Fibroblast of lung (primary cell): ENCODE measurements at regions not wholly inside any gene's neighbourhood (a gene's known extent, or its start where the extent isn't known, plus 50 kb on each side); places are given as distances from the start of the nearest gene placed in this dataset.

Source experiments
- DNase-seq, 2 donors: peaks; one replicate each; pipeline versions ENCODE4 v3.0.0 to v3.0.0-alpha.2; 2010; ENCODE audit warnings: low read depth in 2 of 2
- H2AFZ ChIP-seq: 2 replicates; pipeline ENCODE4 v1.5.1; 2012; ENCODE audit warnings: low read length, control low read depth, inconsistent platforms
- H3K27ac ChIP-seq: 2 replicates; pipeline ENCODE4 v1.5.1; 2011; ENCODE audit warnings: low read length, control low read depth; ENCODE audit not compliant: insufficient read depth
- H3K27me3 ChIP-seq: 2 replicates; pipeline ENCODE4 v1.5.1; 2011; ENCODE audit warnings: mild to moderate bottlenecking, low read length; ENCODE audit not compliant: control insufficient read depth, insufficient read depth
- H3K36me3 ChIP-seq: 2 replicates; pipeline ENCODE4 v1.5.1; 2011; ENCODE audit warnings: low read length; ENCODE audit not compliant: control insufficient read depth, insufficient read depth
- H3K4me1 ChIP-seq: 2 replicates; pipeline ENCODE4 v1.5.1; 2011; ENCODE audit warnings: low read length; ENCODE audit not compliant: control insufficient read depth, insufficient read depth; ENCODE audit errors: extremely low read depth
- H3K4me2 ChIP-seq: 2 replicates; pipeline ENCODE4 v1.5.1; 2011; ENCODE audit warnings: low read length, control low read depth; ENCODE audit not compliant: insufficient read depth; ENCODE audit errors: extremely low read depth
- H3K4me3 ChIP-seq, 4 experiments: fragments of 200-600 bp in 1 of 4; sonication (generic) in 1 of 4; replicated peaks in 1 of 4; 2 replicates each; pipeline ENCODE4 v1.5.1; 2011 to 2016; ENCODE audit warnings: low read length in 4 of 4, low read depth in 3 of 4, mild to moderate bottlenecking in 3 of 4, control low read depth in 2 of 4, inconsistent platforms in 1 of 4, mixed read lengths in 1 of 4; ENCODE audit not compliant: insufficient read depth in 1 of 4; ENCODE audit errors: control extremely low read depth in 1 of 4
- H3K79me2 ChIP-seq: 2 replicates; pipeline ENCODE4 v1.5.1; 2012; ENCODE audit warnings: mild to moderate bottlenecking, low read length, inconsistent platforms; ENCODE audit not compliant: control insufficient read depth, insufficient read depth
- H3K9ac ChIP-seq: 2 replicates; pipeline ENCODE4 v1.5.1; 2011; ENCODE audit warnings: mild to moderate bottlenecking, low read length, control low read depth; ENCODE audit not compliant: insufficient read depth
- H3K9me3 ChIP-seq: 2 replicates; pipeline ENCODE4 v1.5.1; 2012; ENCODE audit warnings: low read depth, low read length; ENCODE audit not compliant: control insufficient read depth, insufficient read depth
- H4K20me1 ChIP-seq: 2 replicates; pipeline ENCODE4 v1.5.1; 2011; ENCODE audit warnings: low read length; ENCODE audit not compliant: control insufficient read depth, insufficient read depth; ENCODE audit errors: extremely low read depth
- CTCF ChIP-seq, 2 donors: IDR thresholded peaks in 1 of 2; conservative IDR thresholded peaks in 1 of 2; 1 replicate in 1 of 2; 2 replicates in 1 of 2; pipeline ENCODE4 v1.5.1; 2011 to 2012; ENCODE audit warnings: low read length in 2 of 2, control low read depth in 1 of 2, inconsistent platforms in 1 of 2, low read depth in 1 of 2, mild to moderate bottlenecking in 1 of 2
- EZH2 ChIP-seq: IDR thresholded peaks from 2 replicates; pipeline ENCODE4 v1.5.1; 2012; ENCODE audit warnings: low read length, control low read depth, mild to moderate bottlenecking; ENCODE audit errors: missing control alignments

DNA sequence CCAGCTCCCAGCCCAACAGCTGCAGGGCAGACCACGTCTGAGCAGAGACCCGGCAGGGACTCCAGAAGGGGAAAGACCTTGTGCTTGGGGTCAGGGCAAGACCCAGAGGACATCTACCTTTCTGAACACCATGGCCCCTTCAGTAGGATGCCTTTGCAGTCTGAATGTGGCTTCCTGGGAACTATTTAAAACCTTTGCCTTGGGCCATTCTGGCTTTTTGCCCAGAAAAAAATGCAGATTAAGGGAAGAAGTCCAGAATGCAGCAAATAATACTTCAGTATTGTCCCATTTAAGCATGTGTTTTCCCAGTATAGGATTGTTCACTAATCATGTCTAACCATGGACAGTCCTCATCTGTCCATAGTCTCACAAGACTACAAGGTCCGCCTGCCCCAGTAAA is 67.5 kb upstream of the ERCC6L2 start:
- Histone ChIP-seq H2AFZ (no peak overlapping the region), H4K20me1 (no peaks in the 10 kb centered on the region), H3K4me2 (no peak overlapping the region), H3K4me1 (no peaks in the 10 kb centered on the region), H3K27ac (no peak overlapping the region), H3K36me3 (no peaks in the 10 kb centered on the region), H3K27me3 (no peaks in the 10 kb centered on the region), H3K9me3 (no peaks in the 10 kb centered on the region), H3K4me3 (no peak overlapping the region), H3K9ac (no peak overlapping the region), H3K79me2 (no peaks in the 10 kb centered on the region)
- TF ChIP-seq CTCF (conservative IDR thresholded peaks at IDR 0.05 in 1 of 2, IDR thresholded peaks at IDR 0.05 in 1 of 2; ENCODE audit: low read depth in 1 of 2, low read length in 2 of 2) (no peak), EZH2 (no peak)
- peak; percentile 24 to 57 for DNase-seq

DNA sequence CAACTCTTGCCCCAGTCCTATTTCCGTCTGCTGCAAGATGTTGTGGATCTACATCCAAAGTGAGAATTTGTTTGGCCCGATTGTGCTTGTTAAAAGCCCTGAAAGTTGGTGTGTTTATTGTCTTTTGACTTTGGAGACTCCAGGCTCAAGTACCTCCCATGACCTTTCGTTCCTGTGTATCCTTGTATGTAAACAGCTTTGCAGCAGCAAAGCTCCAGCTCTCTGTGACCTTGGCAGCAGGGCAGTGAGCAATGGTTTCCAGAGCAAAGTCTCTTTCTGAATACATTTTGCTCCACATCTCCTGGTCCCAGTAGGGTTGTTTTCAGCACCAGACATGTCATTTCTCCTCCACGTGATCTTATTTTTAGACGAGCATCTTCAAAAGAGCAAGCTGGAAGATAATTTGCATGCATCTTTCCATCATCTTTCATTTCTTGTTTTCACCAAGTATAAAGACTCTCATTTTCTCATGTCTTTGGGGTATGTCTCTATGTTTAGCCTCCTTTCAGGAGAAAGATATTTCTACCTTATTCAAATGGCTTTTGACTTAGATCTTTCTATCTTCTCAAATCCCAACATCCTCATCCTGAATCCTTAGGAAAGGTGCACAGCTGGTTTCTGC is 68.1 kb upstream of the ERCC6L2 start:
- H3K4me1 ChIP-seq: no peaks in the 10 kb centered on the region
- no peak overlapping the region for H3K9ac ChIP-seq
- H3K79me2 ChIP-seq: no peaks in the 10 kb centered on the region
- DNase-seq: peak in 1 of 2 donors; percentile 96
- no peaks in the 10 kb centered on the region for H4K20me1 ChIP-seq
- no peak overlapping the region for H3K4me2 ChIP-seq
- H3K36me3 ChIP-seq: no peaks in the 10 kb centered on the region
- H3K27ac ChIP-seq: no peak overlapping the region
- no peaks in the 10 kb centered on the region for H3K27me3 ChIP-seq
- H3K9me3 ChIP-seq: no peaks in the 10 kb centered on the region
- no peak overlapping the region for H2AFZ ChIP-seq
- TF ChIP-seq EZH2 (no peak), CTCF (conservative IDR thresholded peaks at IDR 0.05 in 1 of 2, IDR thresholded peaks at IDR 0.05 in 1 of 2; ENCODE audit: low read depth in 1 of 2, low read length in 2 of 2) (no peak)
- no peak overlapping the region for H3K4me3 ChIP-seq

GRCh38 chr9:95803197-95803596 is 72.3 kb upstream of the ERCC6L2 start:
- DNase-seq: no peak
- H3K9ac ChIP-seq: no peak overlapping the region
- H4K20me1 ChIP-seq: no peaks in the 10 kb centered on the region
- no peak overlapping the region for H3K4me2 ChIP-seq
- no peaks in the 10 kb centered on the region for H3K79me2 ChIP-seq
- H3K36me3 ChIP-seq: no peaks in the 10 kb centered on the region
- no peaks in the 10 kb centered on the region for H3K4me1 ChIP-seq
- no peak for TF ChIP-seq CTCF (conservative IDR thresholded peaks at IDR 0.05 in 1 of 2, IDR thresholded peaks at IDR 0.05 in 1 of 2; ENCODE audit: low read depth in 1 of 2, low read length in 2 of 2)
- no peak for TF ChIP-seq EZH2
- no peaks in the 10 kb centered on the region for H3K27me3 ChIP-seq
- no peaks in the 10 kb centered on the region for H3K9me3 ChIP-seq
- no peak overlapping the region for H3K4me3 ChIP-seq
- H3K27ac ChIP-seq: no peak overlapping the region
- H2AFZ ChIP-seq: no peak overlapping the region
